Endothelial cell of umbilical vein (primary cell): ENCODE measurements at regions not wholly inside any gene's neighbourhood (a gene's known extent, or its start where the extent isn't known, plus 50 kb on each side); places are given as distances from the start of the nearest gene placed in this dataset.

Source experiments
- BruUV-seq: library from RNA; stranded (reverse); fragments of 400-500 nt; replicated peaks from 2 replicates; lab custom pipeline; 2021; lab: Mats Ljungman, UMichigan
- CTCF ChIA-PET: fragments of 300-600, 350-600 bp; sonication (Branson Sonifier 250); formaldehyde crosslinking; loops from one replicate; lab custom pipeline; 2021; ENCODE audit warnings: antibody characterized with exemption, inconsistent platforms; lab: Charles Lee
- POLR2A ChIA-PET: fragments of 300-600, 350-600 bp; sonication (Branson Sonifier 250); formaldehyde crosslinking; loops from one replicate; lab custom pipeline; 2021; ENCODE audit warnings: antibody characterized with exemption, inconsistent platforms; lab: Charles Lee
- DNase-seq: peaks from one replicate; pipeline ENCODE4 v3.0.0-alpha.2; 2011; ENCODE audit warnings: low read depth, low spot score
- FAIRE-seq: peaks from 2 replicates; lab custom pipeline; 2011; peaks lifted over from hg19 to GRCh38; lab: Jason Lieb, UNC
- H2AFZ ChIP-seq: 2 replicates; pipeline ENCODE4 v1.6.0; 2012; ENCODE audit warnings: low read depth, low read length, control low read depth, inconsistent platforms
- H3K27ac ChIP-seq: 2 replicates; pipeline ENCODE4 v1.5.1; 2011; ENCODE audit warnings: low read depth, mild to moderate bottlenecking, control low read depth, low read length, moderate library complexity; ENCODE audit not compliant: insufficient read depth
- H3K27me3 ChIP-seq, 2 experiments: 2 replicates each; pipeline versions ENCODE4 v1.6.0 to v1.6.1; 2011; ENCODE audit warnings: low read length in 2 of 2, mixed read lengths in 1 of 2; ENCODE audit not compliant: control insufficient read depth in 2 of 2, insufficient read depth in 2 of 2
- H3K36me3 ChIP-seq, 2 experiments: 2 replicates in 1 of 2; 3 replicates in 1 of 2; pipeline ENCODE4 v1.5.1; 2011; ENCODE audit warnings: low read length in 2 of 2, mild to moderate bottlenecking in 1 of 2, moderate library complexity in 1 of 2; ENCODE audit not compliant: control insufficient read depth in 2 of 2, insufficient read depth in 2 of 2; ENCODE audit errors: extremely low read depth in 1 of 2
- H3K4me1 ChIP-seq: 3 replicates; pipeline ENCODE4 v1.5.1; 2011; ENCODE audit warnings: mild to moderate bottlenecking, low read length; ENCODE audit not compliant: control insufficient read depth, insufficient read depth; ENCODE audit errors: extremely low read depth
- H3K4me2 ChIP-seq: 2 replicates; pipeline ENCODE4 v1.6.1; 2011; ENCODE audit warnings: low read length, control low read depth, mixed read lengths; ENCODE audit not compliant: insufficient read depth
- H3K4me3 ChIP-seq, 3 experiments: fragments of 200-600 bp in 1 of 3; sonication (generic), shearing (Covaris generic) in 1 of 3; replicated peaks in 1 of 3; 2 replicates each; pipeline ENCODE4 v1.5.1; 2011 to 2016; ENCODE audit warnings: control low read depth in 3 of 3, low read length in 3 of 3, mild to moderate bottlenecking in 2 of 3, inconsistent platforms in 1 of 3, low read depth in 1 of 3, moderate library complexity in 1 of 3; ENCODE audit not compliant: insufficient read depth in 1 of 3
- H3K79me2 ChIP-seq: 2 replicates; pipeline ENCODE4 v1.6.0; 2012; ENCODE audit warnings: low read length, inconsistent platforms; ENCODE audit not compliant: control insufficient read depth, insufficient read depth
- H3K9ac ChIP-seq: replicated peaks from 2 replicates; pipeline ENCODE3; 2011; ENCODE audit warnings: low read length, control low read depth; ENCODE audit not compliant: insufficient read depth; ENCODE audit errors: extremely low read depth
- H3K9me1 ChIP-seq: replicated peaks from 3 replicates; pipeline ENCODE4 v1.6.0; 2011; ENCODE audit warnings: mild to moderate bottlenecking, low read length; ENCODE audit not compliant: control insufficient read depth, insufficient read depth; ENCODE audit errors: extremely low read depth
- H3K9me3 ChIP-seq: replicated peaks from 2 replicates; pipeline ENCODE4 v1.5.1; 2012; ENCODE audit warnings: low read length, inconsistent platforms; ENCODE audit not compliant: control insufficient read depth, insufficient read depth
- H4K20me1 ChIP-seq: replicated peaks from 2 replicates; pipeline ENCODE3; 2011; ENCODE audit warnings: mild to moderate bottlenecking, low read length; ENCODE audit not compliant: control insufficient read depth, insufficient read depth; ENCODE audit errors: extremely low read depth
- EZH2 ChIP-seq: IDR thresholded peaks from 2 replicates; pipeline ENCODE4 v1.6.1; 2012; ENCODE audit warnings: borderline replicate concordance, low read depth, mild to moderate bottlenecking, moderate library complexity, low read length, inconsistent platforms; ENCODE audit not compliant: severe bottlenecking
- FOS ChIP-seq: IDR thresholded peaks from 2 replicates; pipeline ENCODE4 v1.6.1; 2011; ENCODE audit warnings: mild to moderate bottlenecking, low read length, moderate library complexity, borderline replicate concordance; ENCODE audit not compliant: insufficient read depth
- GATA2 ChIP-seq: IDR thresholded peaks from 2 replicates; pipeline ENCODE4 v1.7.0; 2011; ENCODE audit warnings: low read depth, mild to moderate bottlenecking, moderate library complexity, mixed read lengths, low read length; ENCODE audit not compliant: insufficient read length, insufficient read depth
- JUN ChIP-seq: IDR thresholded peaks from 2 replicates; pipeline ENCODE4 v1.6.1; 2011; ENCODE audit warnings: borderline replicate concordance, low read depth; ENCODE audit not compliant: insufficient read length, insufficient read depth
- MYC ChIP-seq: IDR thresholded peaks from one replicate; pipeline ENCODE4 v1.6.1; 2011; ENCODE audit warnings: mild to moderate bottlenecking, low read depth, low read length
- POLR2A ChIP-seq: IDR thresholded peaks from 2 replicates; pipeline ENCODE4 v1.6.1; 2012; ENCODE audit warnings: low read depth, mild to moderate bottlenecking, control low read depth, low read length
- POLR2AphosphoS5 ChIP-seq: IDR thresholded peaks from 2 replicates; pipeline ENCODE4 v1.6.1; 2012; ENCODE audit warnings: low read depth, mild to moderate bottlenecking, control low read depth, low read length, moderate library complexity; ENCODE audit not compliant: insufficient read depth
- dilution Hi-C: fragments of 300-500 bp; cut with MboI; formaldehyde crosslinking; loops from one replicate; pipeline ENCODE4 v1.15.0; 2019; ENCODE audit warnings: low sequenced_read_pairs; ENCODE audit not compliant: extremely low pct_ligation_motif_present
- intact Hi-C: fragments of 100-400 bp; cut with micrococcal nuclease; formaldehyde crosslinking; loops from one replicate; pipeline ENCODE4 v1.10.0; 2022
- TF ChIP-seq, protein P1 (sequence below): IDR thresholded peaks from 2 replicates; pipeline ENCODE4 v1.6.1; 2011; ENCODE audit not compliant: insufficient read depth, insufficient read length
- TF ChIP-seq, protein P2 (sequence below), 2 donors: IDR thresholded peaks; 1 replicate in 1 of 2; 2 replicates in 1 of 2; pipeline ENCODE4 v1.5.1; 2011; ENCODE audit warnings: low read length in 2 of 2, mild to moderate bottlenecking in 2 of 2, moderate library complexity in 2 of 2, control low read depth in 1 of 2, inconsistent platforms in 1 of 2, low read depth in 1 of 2; ENCODE audit not compliant: insufficient read depth in 1 of 2; ENCODE audit errors: extremely low read depth in 1 of 2

GRCh38 chr4:54855191-54855854 lies 197.6 kb downstream of the KIT start:
- ChIA-PET CTCF (interaction anchor here (0.8 to 2.4 kb wide), 2 partner anchors 13 to 537 kb away, joined by 4 to 8 read pairs; no protein-coding TSS in a partner anchor), POLR2A (no interaction called here)
- dilution Hi-C loops (no loop called here), intact Hi-C loops (no loop called here)
- Histone ChIP-seq H3K9ac (no peak overlapping the region), H3K4me1 (no peaks in the 10 kb centered on the region), H3K4me2 (no peak overlapping the region), H4K20me1 (no peaks in the 10 kb centered on the region), H3K27me3 (peaks cover 4 to 15% of the 10 kb centered on the region in 2 experiments), H3K27ac (no peak overlapping the region), H2AFZ (no peak overlapping the region), H3K9me1 (no peaks in the 10 kb centered on the region), H3K36me3 (no peaks in the 10 kb centered on the region), H3K9me3 (no peaks in the 10 kb centered on the region), H3K4me3 (no peak overlapping the region), H3K79me2 (no peaks in the 10 kb centered on the region)
- FAIRE-seq: no peak
- BruUV-seq: no TSS peak
- TF ChIP-seq POLR2AphosphoS5 (no peak), FOS (no peak), GATA2 (no peak), JUN (no peak), MYC (no peak), EZH2 (no peak), POLR2A (no peak)
- TF ChIP-seq, protein P1, sequence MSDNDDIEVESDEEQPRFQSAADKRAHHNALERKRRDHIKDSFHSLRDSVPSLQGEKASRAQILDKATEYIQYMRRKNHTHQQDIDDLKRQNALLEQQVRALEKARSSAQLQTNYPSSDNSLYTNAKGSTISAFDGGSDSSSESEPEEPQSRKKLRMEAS: no peak
- TF ChIP-seq, protein P2, sequence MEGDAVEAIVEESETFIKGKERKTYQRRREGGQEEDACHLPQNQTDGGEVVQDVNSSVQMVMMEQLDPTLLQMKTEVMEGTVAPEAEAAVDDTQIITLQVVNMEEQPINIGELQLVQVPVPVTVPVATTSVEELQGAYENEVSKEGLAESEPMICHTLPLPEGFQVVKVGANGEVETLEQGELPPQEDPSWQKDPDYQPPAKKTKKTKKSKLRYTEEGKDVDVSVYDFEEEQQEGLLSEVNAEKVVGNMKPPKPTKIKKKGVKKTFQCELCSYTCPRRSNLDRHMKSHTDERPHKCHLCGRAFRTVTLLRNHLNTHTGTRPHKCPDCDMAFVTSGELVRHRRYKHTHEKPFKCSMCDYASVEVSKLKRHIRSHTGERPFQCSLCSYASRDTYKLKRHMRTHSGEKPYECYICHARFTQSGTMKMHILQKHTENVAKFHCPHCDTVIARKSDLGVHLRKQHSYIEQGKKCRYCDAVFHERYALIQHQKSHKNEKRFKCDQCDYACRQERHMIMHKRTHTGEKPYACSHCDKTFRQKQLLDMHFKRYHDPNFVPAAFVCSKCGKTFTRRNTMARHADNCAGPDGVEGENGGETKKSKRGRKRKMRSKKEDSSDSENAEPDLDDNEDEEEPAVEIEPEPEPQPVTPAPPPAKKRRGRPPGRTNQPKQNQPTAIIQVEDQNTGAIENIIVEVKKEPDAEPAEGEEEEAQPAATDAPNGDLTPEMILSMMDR (IDR thresholded peaks at IDR 0.05; ENCODE audit: extremely low read depth in 1 of 2, insufficient read depth in 1 of 2, low read depth in 1 of 2, low read length in 2 of 2): no peak
- no peak for DNase-seq
